Mammary epithelial cell (primary cell): ENCODE measurements at regions not wholly inside any gene's neighbourhood (a gene's known extent, or its start where the extent isn't known, plus 50 kb on each side); places are given as distances from the start of the nearest gene placed in this dataset.

Experiments used
- CTCF ChIP-seq, 2 donors: IDR thresholded peaks in 1 of 2; conservative IDR thresholded peaks in 1 of 2; 2 replicates each; pipeline ENCODE4 v1.5.1; 2011 to 2012; ENCODE audit warnings: inconsistent platforms in 2 of 2, low read length in 2 of 2, mild to moderate bottlenecking in 2 of 2, control low read depth in 1 of 2, low read depth in 1 of 2; ENCODE audit not compliant: insufficient read depth in 1 of 2; ENCODE audit errors: extremely low read depth in 1 of 2
- EZH2 ChIP-seq: IDR thresholded peaks from 2 replicates; pipeline ENCODE4 v1.6.1; 2012; ENCODE audit warnings: low read length, inconsistent platforms, borderline replicate concordance

- TF ChIP-seq CTCF (conservative IDR thresholded peaks at IDR 0.05 in 1 of 2, IDR thresholded peaks at IDR 0.05 in 1 of 2; ENCODE audit: extremely low read depth in 1 of 2, insufficient read depth in 1 of 2, low read depth in 1 of 2, low read length in 2 of 2), result no peak
- no peak for TF ChIP-seq EZH2
Measured at GRCh38 chr4:83839615-83840014, 303.7 kb downstream of the GPAT3 start.
